ENCODE measurements at regions not wholly inside any gene's neighbourhood (a gene's known extent, or its start where the extent isn't known, plus 50 kb on each side); places are given as distances from the start of the nearest gene placed in this dataset.
"Not testable (repeated sequence)": the region's sequence is repeated elsewhere in the genome, so short reads cannot be mapped to it uniquely, and the experiment has no call there.

GRCh38 chr1:148049115-148049496 is 103.0 kb downstream of the NBPF11 start:
- not testable (repeated sequence) for ATAC-seq (ENCODE audit: low read depth); H3K36me3 ChIP-seq (ENCODE audit: low read depth); H3K27me3 ChIP-seq (ENCODE audit: insufficient read depth, poor library complexity, severe bottlenecking); DNase-seq (ENCODE audit: low spot score); H3K4me3 ChIP-seq (ENCODE audit: severe bottlenecking); H3K4me1 ChIP-seq (ENCODE audit: insufficient read depth, poor library complexity, severe bottlenecking); H3K9me3 ChIP-seq (ENCODE audit: severe bottlenecking); H3K27ac ChIP-seq (ENCODE audit: poor library complexity, severe bottlenecking)

DNA sequence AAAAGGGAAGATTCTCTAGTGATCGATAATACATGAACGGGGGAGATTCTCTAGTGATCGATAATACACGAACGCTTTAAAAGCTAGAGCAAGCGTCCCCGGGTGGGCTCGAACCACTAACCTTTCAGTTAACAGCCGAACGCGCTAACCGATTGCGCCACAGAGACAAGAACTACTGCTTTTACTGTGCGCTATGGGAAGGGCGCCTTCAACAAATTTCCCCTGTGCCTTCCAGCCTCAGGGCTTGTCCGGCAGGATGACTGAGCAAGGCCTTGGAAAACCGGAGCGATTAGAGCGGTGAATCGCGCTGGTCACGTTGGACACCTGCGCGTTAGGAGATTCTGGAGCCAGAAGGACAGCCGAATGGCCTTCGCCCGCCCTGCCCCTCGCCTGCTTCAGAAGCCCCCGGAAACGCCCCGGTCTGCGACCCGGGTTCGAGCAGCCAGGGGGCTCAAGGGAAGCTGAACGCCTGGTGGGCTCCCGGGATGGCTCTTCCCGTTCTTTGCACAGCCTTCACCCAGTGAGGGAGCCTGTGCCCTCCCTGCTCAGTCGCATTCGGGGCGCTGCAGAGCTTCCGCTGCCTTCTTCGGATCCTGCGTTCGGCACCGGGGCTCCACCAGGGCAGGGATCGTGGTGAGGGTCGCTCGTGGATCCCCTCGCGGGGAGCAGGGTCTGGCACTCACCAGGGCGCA is 103.5 kb downstream of the NBPF11 start:
- ATAC-seq (ENCODE audit: low read depth): peak; percentile 29; the same call in 1 of the 3 replicates
- DNase-seq (ENCODE audit: low spot score); H3K4me3 ChIP-seq (ENCODE audit: severe bottlenecking): not testable (repeated sequence)

GRCh38 chr1:148045872-148046271 is 106.2 kb downstream of the NBPF11 start:
- not testable (repeated sequence) for ATAC-seq (ENCODE audit: low read depth); DNase-seq (ENCODE audit: low spot score); H3K27me3 ChIP-seq (ENCODE audit: insufficient read depth, poor library complexity, severe bottlenecking); H3K4me3 ChIP-seq (ENCODE audit: severe bottlenecking); H3K36me3 ChIP-seq (ENCODE audit: low read depth); H3K9me3 ChIP-seq (ENCODE audit: severe bottlenecking); H3K4me1 ChIP-seq (ENCODE audit: insufficient read depth, poor library complexity, severe bottlenecking); H3K27ac ChIP-seq (ENCODE audit: poor library complexity, severe bottlenecking)

More for the DNA sequence above, 103.5 kb downstream of the NBPF11 start:
- H3K27ac ChIP-seq (ENCODE audit: poor library complexity, severe bottlenecking); H3K27me3 ChIP-seq (ENCODE audit: insufficient read depth, poor library complexity, severe bottlenecking); H3K9me3 ChIP-seq (ENCODE audit: severe bottlenecking); H3K36me3 ChIP-seq (ENCODE audit: low read depth); H3K4me1 ChIP-seq (ENCODE audit: insufficient read depth, poor library complexity, severe bottlenecking): not testable (repeated sequence)

GRCh38 chr1:148044495-148044894 is 107.6 kb downstream of the NBPF11 start:
- H3K36me3 ChIP-seq (ENCODE audit: low read depth); H3K4me1 ChIP-seq (ENCODE audit: insufficient read depth, poor library complexity, severe bottlenecking); H3K9me3 ChIP-seq (ENCODE audit: severe bottlenecking); H3K27ac ChIP-seq (ENCODE audit: poor library complexity, severe bottlenecking); DNase-seq (ENCODE audit: low spot score); H3K27me3 ChIP-seq (ENCODE audit: insufficient read depth, poor library complexity, severe bottlenecking); H3K4me3 ChIP-seq (ENCODE audit: severe bottlenecking): not testable (repeated sequence)
- peak; percentile 23; the same call in 1 of the 3 replicates for ATAC-seq (ENCODE audit: low read depth)
